Right lobe of liver (tissue), 6 donors: ENCODE measurements at regions not wholly inside any gene's neighbourhood (a gene's known extent, or its start where the extent isn't known, plus 50 kb on each side); places are given as distances from the start of the nearest gene placed in this dataset.

ENCODE experiments used
- ATAC-seq, 4 donors: fragments of 200-7000 bp; cut with Tn5 transposase; one replicate each; pipeline ENCODE4 v1.9.1; 2020; ENCODE audit warnings: mild to moderate bottlenecking in 4 of 4, moderate library complexity in 4 of 4
- DNase-seq, 3 donors: peaks; one replicate each; pipeline ENCODE4 v3.0.0-alpha.2; 2020
- H3K27ac ChIP-seq, 3 donors: fragments of 200-600 bp; one replicate each; pipeline ENCODE4 v1.8.0; 2022
- H3K27me3 ChIP-seq, 2 donors: fragments of 200-600 bp; one replicate each; pipeline ENCODE4 v1.8.0; 2022
- H3K36me3 ChIP-seq, 4 donors: fragments of 200-600 bp; sonication (generic) in 1 of 4; one replicate each; pipeline versions ENCODE4 v1.5.1 to v1.8.0; 2017 to 2022; ENCODE audit warnings: control low read depth in 1 of 4
- H3K4me1 ChIP-seq, 4 donors: fragments of 200-600 bp; sonication (generic) in 1 of 4; one replicate each; pipeline versions ENCODE4 v1.5.1 to v1.8.0; 2017 to 2022; ENCODE audit warnings: control low read depth in 1 of 4
- H3K4me3 ChIP-seq, 3 donors: fragments of 200-600 bp; one replicate each; pipeline ENCODE4 v1.8.0; 2022
- H3K9me3 ChIP-seq, 4 donors: fragments of 200-600 bp; sonication (generic) in 1 of 4; one replicate each; pipeline versions ENCODE4 v1.5.1 to v1.8.0; 2017 to 2022; ENCODE audit warnings: control low read depth in 1 of 4
- POLR2A ChIP-seq: fragments of 450-650 bp; IDR thresholded peaks from one replicate; pipeline ENCODE4 v1.6.1; 2017; ENCODE audit warnings: antibody characterized with exemption, mild to moderate bottlenecking
- WGBS: methylation state at CpG from one replicate; pipeline ENCODE4 v1.1.6; 2018; ENCODE audit warnings: low coverage, low lambda C conversion rate; ENCODE audit not compliant: insufficient coverage; ENCODE audit errors: missing lambda C conversion rate; 5-methylcytosine and 5-hydroxymethylcytosine counted together
- intact Hi-C, 2 donors: fragments of 100-400 bp; cut with DNase I; formaldehyde crosslinking; loops; one replicate each; pipeline versions ENCODE4 v1.11.2 to v1.14.1; 2022
- TF ChIP-seq, protein P1 (sequence below), 4 donors: fragments of 200-600 bp in 3 of 4; fragments of 450-650 bp in 1 of 4; IDR thresholded peaks; one replicate each; pipeline versions ENCODE4 v1.5.1 to v1.8.0; 2016 to 2022; ENCODE audit warnings: antibody characterized with exemption in 4 of 4, mild to moderate bottlenecking in 2 of 4
- donor health status: DM: no; HTN: yes; CAD: no.
- donor health status: DM: no; HTN: no; CAD: no.
- donor health status: DM: no; HTN: no; CAD: no.
- donor health status: DM: no; HTN: yes; CAD: no.
- donor health status: DM: no; HTN: yes; CAD: no.

DNA sequence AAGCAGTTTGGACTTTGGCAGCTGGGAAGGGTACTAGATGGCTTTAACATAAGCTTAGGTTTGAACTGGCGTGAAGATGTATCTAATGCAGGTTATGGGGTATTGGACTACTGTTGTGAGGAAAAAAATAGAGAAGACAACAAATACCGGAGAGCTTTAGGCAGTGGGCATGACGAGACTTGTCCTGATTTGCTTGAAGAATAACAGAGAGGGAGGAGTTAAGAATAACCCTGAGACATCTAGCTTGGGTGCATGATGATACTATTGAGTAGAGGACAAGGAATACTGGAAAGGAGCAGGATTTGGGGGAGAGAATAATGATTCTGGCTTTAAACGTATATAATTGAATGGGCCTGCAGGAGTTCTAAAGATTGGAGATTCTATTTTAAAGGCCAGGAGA lies 249.5 kb upstream of the AZI2 start:
- TF ChIP-seq, protein P1, sequence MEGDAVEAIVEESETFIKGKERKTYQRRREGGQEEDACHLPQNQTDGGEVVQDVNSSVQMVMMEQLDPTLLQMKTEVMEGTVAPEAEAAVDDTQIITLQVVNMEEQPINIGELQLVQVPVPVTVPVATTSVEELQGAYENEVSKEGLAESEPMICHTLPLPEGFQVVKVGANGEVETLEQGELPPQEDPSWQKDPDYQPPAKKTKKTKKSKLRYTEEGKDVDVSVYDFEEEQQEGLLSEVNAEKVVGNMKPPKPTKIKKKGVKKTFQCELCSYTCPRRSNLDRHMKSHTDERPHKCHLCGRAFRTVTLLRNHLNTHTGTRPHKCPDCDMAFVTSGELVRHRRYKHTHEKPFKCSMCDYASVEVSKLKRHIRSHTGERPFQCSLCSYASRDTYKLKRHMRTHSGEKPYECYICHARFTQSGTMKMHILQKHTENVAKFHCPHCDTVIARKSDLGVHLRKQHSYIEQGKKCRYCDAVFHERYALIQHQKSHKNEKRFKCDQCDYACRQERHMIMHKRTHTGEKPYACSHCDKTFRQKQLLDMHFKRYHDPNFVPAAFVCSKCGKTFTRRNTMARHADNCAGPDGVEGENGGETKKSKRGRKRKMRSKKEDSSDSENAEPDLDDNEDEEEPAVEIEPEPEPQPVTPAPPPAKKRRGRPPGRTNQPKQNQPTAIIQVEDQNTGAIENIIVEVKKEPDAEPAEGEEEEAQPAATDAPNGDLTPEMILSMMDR (IDR thresholded peaks at IDR 0.05): no peak
- no peak for TF ChIP-seq POLR2A
- no peak for ATAC-seq
- H3K27me3 ChIP-seq: no peaks in the 10 kb centered on the region
- no peaks in the 10 kb centered on the region for H3K9me3 ChIP-seq
- no peaks in the 10 kb centered on the region for H3K4me1 ChIP-seq
- H3K27ac ChIP-seq: no peak overlapping the region
- no peaks in the 10 kb centered on the region for H3K36me3 ChIP-seq
- 76% methylated on average over 4 of the region's 4 CpGs for WGBS
- DNase-seq: no peak
- intact Hi-C loops: no loop called here
- no peak overlapping the region for H3K4me3 ChIP-seq

DNA sequence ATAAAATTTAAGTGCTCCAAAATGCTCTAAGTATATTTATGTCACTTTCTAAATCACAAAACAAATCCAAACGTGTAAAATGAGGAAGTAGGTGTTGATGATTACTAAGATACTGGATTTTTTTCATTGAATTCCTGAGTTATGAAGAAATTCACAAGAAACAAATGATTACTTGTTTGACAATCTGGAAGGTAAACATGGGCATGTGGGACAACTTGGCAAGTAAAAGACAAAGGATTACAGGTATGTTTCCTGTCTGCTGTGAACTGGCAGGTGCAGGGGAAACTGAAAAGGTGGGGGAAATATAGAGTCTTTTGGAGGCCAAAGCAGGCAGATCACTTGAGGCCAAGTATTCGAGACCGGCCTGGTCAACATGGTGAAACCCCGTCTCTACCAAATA lies 252.7 kb upstream of the AZI2 start:
- DNase-seq (no peak), ATAC-seq (no peak)
- no peak overlapping the region for H3K27ac ChIP-seq
- H3K36me3 ChIP-seq: no peaks in the 10 kb centered on the region
- intact Hi-C loops: no loop called here
- H3K27me3 ChIP-seq: no peaks in the 10 kb centered on the region
- H3K4me3 ChIP-seq: no peak overlapping the region
- TF ChIP-seq, protein P1 (IDR thresholded peaks at IDR 0.05): no peak
- no peak for TF ChIP-seq POLR2A
- no peaks in the 10 kb centered on the region for H3K4me1 ChIP-seq
- no peaks in the 10 kb centered on the region for H3K9me3 ChIP-seq
- WGBS: 69% methylated on average over 4 of the region's 4 CpGs

DNA sequence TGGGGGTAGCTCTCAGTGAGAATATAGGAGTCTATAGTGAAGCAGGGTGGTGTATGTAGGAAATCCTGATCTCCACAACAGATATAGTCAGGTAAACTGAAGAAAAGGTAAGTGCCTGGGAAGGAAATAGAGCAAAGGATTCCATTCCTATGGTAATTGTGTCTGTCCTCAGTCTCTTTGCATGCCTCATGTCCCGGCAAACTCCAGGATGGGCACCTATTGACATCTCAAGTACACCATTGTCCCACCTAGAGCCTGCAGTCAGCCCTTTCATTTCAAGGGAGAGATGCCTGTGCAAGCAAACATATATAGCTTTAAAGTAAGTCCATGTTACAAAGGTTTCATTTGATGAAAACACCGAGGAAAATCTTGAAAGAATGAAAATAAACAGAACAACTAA lies 257.7 kb upstream of the AZI2 start:
- intact Hi-C loops: no loop called here
- Histone ChIP-seq H3K27ac (no peak overlapping the region), H3K4me3 (no peak overlapping the region), H3K27me3 (no peaks in the 10 kb centered on the region), H3K4me1 (no peaks in the 10 kb centered on the region), H3K36me3 (no peaks in the 10 kb centered on the region), H3K9me3 (no peaks in the 10 kb centered on the region)
- TF ChIP-seq, protein P1 (IDR thresholded peaks at IDR 0.05): no peak
- no peak for TF ChIP-seq POLR2A
- ATAC-seq (no peak), DNase-seq (no peak)
- WGBS: 75% methylated on average over 2 of the region's 2 CpGs

DNA sequence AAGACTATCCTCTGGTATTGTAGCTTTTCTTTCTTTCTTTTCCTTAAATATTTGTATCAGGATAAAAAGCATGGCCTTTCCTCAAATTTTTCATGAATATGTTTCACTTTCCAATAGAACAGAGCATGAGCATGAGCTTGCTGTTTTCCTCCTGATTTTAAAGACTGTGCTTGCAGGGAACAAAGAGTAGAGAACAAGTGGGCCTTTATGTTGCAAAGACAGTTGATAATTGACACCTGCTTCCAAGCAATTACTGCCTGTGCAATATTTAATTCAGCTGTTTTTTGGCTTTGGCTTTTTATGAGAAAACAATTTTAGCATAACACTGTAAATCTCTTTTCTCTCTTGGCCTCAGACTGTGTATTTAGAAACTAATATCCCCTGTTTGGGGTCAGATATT lies 263.6 kb upstream of the AZI2 start:
- Histone ChIP-seq H3K27me3 (no peaks in the 10 kb centered on the region), H3K27ac (no peak overlapping the region), H3K9me3 (no peaks in the 10 kb centered on the region), H3K4me3 (no peak overlapping the region), H3K36me3 (no peaks in the 10 kb centered on the region), H3K4me1 (no peaks in the 10 kb centered on the region)
- intact Hi-C loops: no loop called here
- DNase-seq (no peak), ATAC-seq (no peak)
- no peak for TF ChIP-seq POLR2A
- TF ChIP-seq, protein P1 (IDR thresholded peaks at IDR 0.05): no peak

DNA sequence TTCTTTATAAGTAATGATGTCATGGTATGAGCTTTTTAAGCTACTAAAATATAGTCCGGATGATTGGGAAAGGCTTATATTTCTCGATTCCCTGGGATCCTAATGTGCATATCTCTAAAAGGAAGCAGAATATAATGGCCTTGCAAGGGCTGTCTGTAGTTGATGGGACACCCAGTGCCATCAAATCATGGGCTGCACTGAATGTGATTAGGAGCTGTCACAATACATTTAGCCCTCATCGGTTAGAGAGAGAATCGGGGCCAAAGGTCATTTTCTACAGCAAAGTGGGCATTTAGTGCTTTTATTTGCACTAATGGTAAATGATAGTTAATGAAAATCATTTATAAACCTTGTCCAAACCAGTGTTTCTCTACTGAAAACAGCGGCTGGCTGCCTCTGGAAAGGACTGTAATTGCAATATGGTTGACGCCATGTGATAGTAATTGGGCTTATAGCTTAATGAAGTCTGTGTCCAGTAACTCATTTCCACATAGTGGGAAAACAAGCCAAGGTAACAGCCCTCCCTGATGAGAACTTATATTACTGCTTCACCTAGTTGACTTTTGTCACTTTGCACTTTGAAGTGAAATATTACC lies 265.0 kb upstream of the AZI2 start:
- WGBS: 81% methylated on average over 6 of the region's 6 CpGs
- Histone ChIP-seq H3K36me3 (no peaks in the 10 kb centered on the region), H3K9me3 (no peaks in the 10 kb centered on the region), H3K4me3 (no peak overlapping the region), H3K27ac (no peak overlapping the region), H3K4me1 (no peaks in the 10 kb centered on the region), H3K27me3 (no peaks in the 10 kb centered on the region)
- no peak for DNase-seq
- TF ChIP-seq POLR2A: no peak
- TF ChIP-seq, protein P1 (IDR thresholded peaks at IDR 0.05): no peak
- ATAC-seq: no peak
- intact Hi-C loops: no loop called here
